Spleen (tissue), 11 donors: ENCODE measurements at regions not wholly inside any gene's neighbourhood (a gene's known extent, or its start where the extent isn't known, plus 50 kb on each side); places are given as distances from the start of the nearest gene placed in this dataset.

ENCODE experiments used
- DNase-seq: peaks from one replicate; pipeline ENCODE4 v3.0.0-alpha.2; 2020
- H3K27ac ChIP-seq, 8 donors: fragments of 200-600 bp; sonication (generic) in 7 of 8; 1 replicate in 4 of 8; 2 replicates in 4 of 8; pipeline versions ENCODE4 v1.5.0 to v1.8.0; 2016 to 2021; ENCODE audit warnings: inconsistent platforms in 4 of 8, mild to moderate bottlenecking in 4 of 8, moderate library complexity in 1 of 8
- H3K27me3 ChIP-seq, 7 donors: fragments of 200-600 bp; sonication (generic) in 6 of 7; replicated peaks in 1 of 7; 1 replicate in 4 of 7; 2 replicates in 3 of 7; pipeline versions ENCODE4 v1.5.0 to v1.8.0; 2016 to 2021; ENCODE audit warnings: inconsistent platforms in 3 of 7, mild to moderate bottlenecking in 1 of 7
- H3K36me3 ChIP-seq, 6 donors: fragments of 200-600 bp; sonication (generic) in 5 of 6; 1 replicate in 4 of 6; 2 replicates in 2 of 6; pipeline versions ENCODE4 v1.5.0 to v1.8.0; 2016 to 2021; ENCODE audit warnings: inconsistent platforms in 2 of 6
- H3K4me1 ChIP-seq, 6 donors: fragments of 200-600 bp; sonication (generic) in 5 of 6; 1 replicate in 3 of 6; 2 replicates in 3 of 6; pipeline versions ENCODE4 v1.5.0 to v1.8.0; 2016 to 2021; ENCODE audit warnings: inconsistent platforms in 3 of 6
- H3K4me3 ChIP-seq, 8 donors: fragments of 200-600 bp; sonication (generic) in 7 of 8; 1 replicate in 4 of 8; 2 replicates in 4 of 8; pipeline versions ENCODE4 v1.5.0 to v1.8.0; 2016 to 2021; ENCODE audit warnings: inconsistent platforms in 4 of 8, mild to moderate bottlenecking in 4 of 8, moderate library complexity in 2 of 8
- H3K9me3 ChIP-seq, 8 donors: fragments of 200-600 bp; sonication (generic) in 7 of 8; 1 replicate in 4 of 8; 2 replicates in 4 of 8; pipeline versions ENCODE4 v1.5.0 to v1.8.0; 2016 to 2021; ENCODE audit warnings: inconsistent platforms in 4 of 8
- POLR2A ChIP-seq, 3 donors: fragments of 450-650 bp; IDR thresholded peaks; one replicate each; pipeline ENCODE4 v1.5.1; 2017; ENCODE audit warnings: antibody characterized with exemption in 3 of 3, mild to moderate bottlenecking in 1 of 3
- POLR2AphosphoS5 ChIP-seq, 3 donors: sonication (generic); formaldehyde crosslinking; IDR thresholded peaks; one replicate each; pipeline ENCODE4 v1.5.1; 2017; ENCODE audit warnings: antibody characterized with exemption in 3 of 3
- WGBS, 5 donors: extraction: QIAGEN DNeasy Blood & Tissue Kit in 3 of 5; methylation state at CpG; one replicate each; pipeline versions ENCODE4 v1.1.5 to v1.1.7; 2013 to 2018; 5-methylcytosine and 5-hydroxymethylcytosine counted together
- intact Hi-C: fragments of 100-400 bp; cut with DNase I; formaldehyde crosslinking; loops from one replicate; pipeline ENCODE4 v1.15.0; 2023; ENCODE audit warnings: low total_unique reads
- TF ChIP-seq, protein P1 (sequence below), 11 experiments: fragments of 200-600 bp in 7 of 11; fragments of 450-650 bp in 4 of 11; sonication (generic) in 4 of 11; IDR thresholded peaks in 8 of 11; conservative IDR thresholded peaks in 3 of 11; 1 replicate in 7 of 11; 2 replicates in 4 of 11; pipeline versions ENCODE4 v1.4.0 to v1.8.0; 2016 to 2021; ENCODE audit warnings: antibody characterized with exemption in 11 of 11, inconsistent platforms in 4 of 11, mild to moderate bottlenecking in 1 of 11
- donor health status: healthy with polysubstance abuse.
- donor health status: DM: no; HTN: no; CAD: no; lungs with moderate emphysema.
- donor health status: DM: no; HTN: no; CAD: no.
- donor health status: Bipolar disorder and iron deficiency.
- donor health status: healthy.
- donor health status: DM: no; HTN: no; CAD: no.
- donor health status: DM: yes; HTN: yes; CAD: no.

DNA sequence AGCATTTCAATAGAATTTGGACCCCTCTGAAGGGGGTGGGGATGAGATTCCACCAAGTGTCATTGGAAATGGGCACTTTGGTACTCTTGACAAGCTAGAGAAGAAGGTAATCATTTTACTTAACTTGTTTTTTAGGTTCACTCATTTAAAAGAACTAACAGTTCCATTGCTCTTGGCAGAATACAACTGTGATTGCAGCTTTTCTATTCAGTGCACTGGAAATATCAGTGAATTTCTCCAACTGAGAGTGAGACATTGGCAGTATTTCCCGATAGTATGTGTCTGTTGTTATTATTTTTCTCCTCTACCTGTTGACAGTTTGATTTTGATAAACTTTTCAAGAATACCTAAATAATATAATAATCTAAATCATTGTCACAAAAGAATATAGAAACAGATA, 1356.7 kb upstream of the NXPH2 start:
- Histone ChIP-seq H3K4me3 (no peak overlapping the region), H3K27me3 (no peaks in the 10 kb centered on the region), H3K27ac (no peak overlapping the region), H3K36me3 (no peaks in the 10 kb centered on the region), H3K9me3 (peaks cover 0 to 18% (median 10%) of the 10 kb centered on the region in 8 donors), H3K4me1 (no peaks in the 10 kb centered on the region)
- intact Hi-C loops: no loop called here
- WGBS, 5 donors: 71 to 95% (median 89%) methylated on average over 1 of the region's 1 CpG
- no peak for DNase-seq
- TF ChIP-seq POLR2A (IDR thresholded peaks at IDR 0.05): no peak
- no peak for TF ChIP-seq POLR2AphosphoS5 (IDR thresholded peaks at IDR 0.05)
- TF ChIP-seq, protein P1, sequence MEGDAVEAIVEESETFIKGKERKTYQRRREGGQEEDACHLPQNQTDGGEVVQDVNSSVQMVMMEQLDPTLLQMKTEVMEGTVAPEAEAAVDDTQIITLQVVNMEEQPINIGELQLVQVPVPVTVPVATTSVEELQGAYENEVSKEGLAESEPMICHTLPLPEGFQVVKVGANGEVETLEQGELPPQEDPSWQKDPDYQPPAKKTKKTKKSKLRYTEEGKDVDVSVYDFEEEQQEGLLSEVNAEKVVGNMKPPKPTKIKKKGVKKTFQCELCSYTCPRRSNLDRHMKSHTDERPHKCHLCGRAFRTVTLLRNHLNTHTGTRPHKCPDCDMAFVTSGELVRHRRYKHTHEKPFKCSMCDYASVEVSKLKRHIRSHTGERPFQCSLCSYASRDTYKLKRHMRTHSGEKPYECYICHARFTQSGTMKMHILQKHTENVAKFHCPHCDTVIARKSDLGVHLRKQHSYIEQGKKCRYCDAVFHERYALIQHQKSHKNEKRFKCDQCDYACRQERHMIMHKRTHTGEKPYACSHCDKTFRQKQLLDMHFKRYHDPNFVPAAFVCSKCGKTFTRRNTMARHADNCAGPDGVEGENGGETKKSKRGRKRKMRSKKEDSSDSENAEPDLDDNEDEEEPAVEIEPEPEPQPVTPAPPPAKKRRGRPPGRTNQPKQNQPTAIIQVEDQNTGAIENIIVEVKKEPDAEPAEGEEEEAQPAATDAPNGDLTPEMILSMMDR (IDR thresholded peaks at IDR 0.05 in 8 of 11, conservative IDR thresholded peaks at IDR 0.05 in 3 of 11): no peak

DNA sequence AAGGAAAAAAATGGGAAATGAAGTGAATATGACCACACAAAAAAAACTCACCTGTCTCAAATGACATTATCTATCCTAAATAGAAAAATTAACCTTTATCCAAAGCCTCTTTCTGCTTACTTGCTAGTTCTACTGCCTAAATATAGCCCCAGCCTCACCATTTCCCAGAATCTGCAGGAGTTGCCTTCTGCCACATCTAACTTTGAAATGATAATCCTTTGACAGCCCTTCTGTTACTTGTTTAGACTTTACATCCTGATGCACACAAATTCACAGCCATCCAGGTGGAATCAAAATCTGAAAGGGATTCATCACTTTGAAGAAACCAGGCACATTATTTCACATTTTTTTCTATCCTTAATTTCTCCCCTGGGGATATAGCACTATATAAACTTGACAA, 1356.2 kb upstream of the NXPH2 start:
- DNase-seq: no peak
- H3K4me1 ChIP-seq: no peaks in the 10 kb centered on the region
- peaks cover 0 to 15% (median 6%) of the 10 kb centered on the region in 8 donors for H3K9me3 ChIP-seq
- TF ChIP-seq POLR2AphosphoS5 (IDR thresholded peaks at IDR 0.05): no peak
- TF ChIP-seq POLR2A (IDR thresholded peaks at IDR 0.05): no peak
- TF ChIP-seq, protein P1 (IDR thresholded peaks at IDR 0.05 in 8 of 11, conservative IDR thresholded peaks at IDR 0.05 in 3 of 11): no peak
- no peaks in the 10 kb centered on the region for H3K27me3 ChIP-seq
- intact Hi-C loops: no loop called here
- no peak overlapping the region for H3K4me3 ChIP-seq
- H3K36me3 ChIP-seq: no peaks in the 10 kb centered on the region
- no peak overlapping the region for H3K27ac ChIP-seq

GRCh38 chr2:140128909-140129308, 1348.7 kb upstream of the NXPH2 start:
- no peak for DNase-seq
- no peaks in the 10 kb centered on the region for H3K36me3 ChIP-seq
- WGBS, 5 donors: 76 to 84% (median 80%) methylated on average over 2 of the region's 2 CpGs
- H3K9me3 ChIP-seq: no peaks in the 10 kb centered on the region
- no peaks in the 10 kb centered on the region for H3K27me3 ChIP-seq
- intact Hi-C loops: no loop called here
- H3K27ac ChIP-seq: no peak overlapping the region
- H3K4me3 ChIP-seq: no peak overlapping the region
- no peak for TF ChIP-seq POLR2A (IDR thresholded peaks at IDR 0.05)
- TF ChIP-seq, protein P1 (IDR thresholded peaks at IDR 0.05 in 8 of 11, conservative IDR thresholded peaks at IDR 0.05 in 3 of 11): no peak
- no peak for TF ChIP-seq POLR2AphosphoS5 (IDR thresholded peaks at IDR 0.05)
- no peaks in the 10 kb centered on the region for H3K4me1 ChIP-seq

DNA sequence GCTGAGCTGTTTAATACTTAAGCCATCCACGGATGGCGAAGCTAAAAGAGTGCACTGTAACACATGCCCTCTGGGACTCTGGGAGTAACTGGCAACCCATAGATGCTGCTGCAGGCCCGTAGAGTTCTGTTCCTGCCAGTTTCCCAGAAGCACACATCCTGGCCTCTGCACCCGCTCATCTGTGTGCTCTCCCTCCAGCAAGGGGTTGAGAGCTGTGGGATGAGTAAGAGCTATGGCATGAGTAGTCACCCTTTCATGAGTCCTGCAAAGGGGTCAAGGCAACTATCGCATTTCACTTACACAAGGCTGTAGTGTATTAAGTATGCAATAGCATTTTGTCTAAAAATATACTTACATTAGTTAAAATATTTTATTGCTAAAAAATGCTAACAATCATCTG, 1341.8 kb upstream of the NXPH2 start:
- TF ChIP-seq POLR2A (IDR thresholded peaks at IDR 0.05) (no peak), POLR2AphosphoS5 (IDR thresholded peaks at IDR 0.05) (no peak)
- TF ChIP-seq, protein P1 (IDR thresholded peaks at IDR 0.05 in 8 of 11, conservative IDR thresholded peaks at IDR 0.05 in 3 of 11): no peak
- intact Hi-C loops: no loop called here
- no peak for DNase-seq

More for the DNA sequence above, 1341.8 kb upstream of the NXPH2 start:
- no peaks in the 10 kb centered on the region for H3K9me3 ChIP-seq
- no peak overlapping the region for H3K27ac ChIP-seq
- no peaks in the 10 kb centered on the region for H3K36me3 ChIP-seq
- no peaks in the 10 kb centered on the region for H3K4me1 ChIP-seq
- 80 to 92% (median 82%) methylated on average over 5 of the region's 5 CpGs for WGBS, 5 donors
- H3K4me3 ChIP-seq: no peak overlapping the region
- H3K27me3 ChIP-seq: no peaks in the 10 kb centered on the region
